ENCODE measurements at regions not wholly inside any gene's neighbourhood (a gene's known extent, or its start where the extent isn't known, plus 50 kb on each side); places are given as distances from the start of the nearest gene placed in this dataset.
"Not testable (repeated sequence)": the region's sequence is repeated elsewhere in the genome, so short reads cannot be mapped to it uniquely, and the experiment has no call there.

DNA sequence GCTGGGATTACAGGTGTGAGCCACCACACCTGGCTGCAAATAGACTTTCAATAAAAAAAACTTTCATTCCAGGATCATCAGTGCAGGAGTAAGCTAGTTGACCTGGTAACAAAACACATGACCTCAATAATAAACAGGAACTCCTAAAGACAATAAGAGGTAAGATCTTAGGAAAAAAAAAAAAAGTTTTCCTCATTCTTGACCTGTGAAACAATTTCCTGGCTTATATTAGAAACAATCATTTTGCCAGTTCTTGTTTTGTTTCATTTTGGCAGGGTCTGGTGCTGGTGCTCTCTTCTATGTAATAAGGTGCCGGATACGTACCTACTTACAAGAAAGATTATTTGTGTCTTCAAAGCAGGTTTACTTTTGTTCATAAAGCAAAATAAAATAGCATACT lies 90.6 kb upstream of the AMN1 start:
- peak; percentile 31 for ATAC-seq

DNA sequence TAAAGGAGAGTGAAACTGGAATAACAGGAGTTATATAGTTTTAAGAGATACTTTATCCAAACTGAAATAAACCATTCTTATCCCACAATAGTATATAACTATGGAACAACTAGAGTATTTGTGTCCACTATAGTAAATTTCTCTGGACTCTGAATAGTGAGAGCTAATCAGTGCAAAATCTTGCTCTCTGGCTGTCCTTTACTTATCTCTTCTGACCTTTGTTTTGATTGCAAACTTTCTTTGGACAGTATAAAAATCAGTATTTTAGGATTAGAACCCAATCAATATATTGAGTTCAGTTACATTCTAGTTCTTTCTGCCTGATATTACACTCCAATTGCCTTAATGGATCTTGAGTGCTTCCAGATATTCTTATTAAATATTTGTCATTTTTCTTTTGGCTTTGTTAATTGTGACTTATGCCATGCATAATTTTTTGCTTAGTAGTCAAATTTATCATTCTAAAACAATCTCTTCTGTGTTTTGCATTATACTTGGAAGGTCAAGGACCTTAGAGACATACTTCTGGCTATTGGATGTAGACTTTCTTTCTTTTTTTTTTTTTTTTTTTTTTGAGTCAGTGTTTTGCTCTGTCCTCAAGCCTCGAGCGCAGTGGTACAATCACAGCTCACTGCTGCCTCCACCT lies 89.9 kb upstream of the AMN1 start:
- ATAC-seq = no peak

DNA sequence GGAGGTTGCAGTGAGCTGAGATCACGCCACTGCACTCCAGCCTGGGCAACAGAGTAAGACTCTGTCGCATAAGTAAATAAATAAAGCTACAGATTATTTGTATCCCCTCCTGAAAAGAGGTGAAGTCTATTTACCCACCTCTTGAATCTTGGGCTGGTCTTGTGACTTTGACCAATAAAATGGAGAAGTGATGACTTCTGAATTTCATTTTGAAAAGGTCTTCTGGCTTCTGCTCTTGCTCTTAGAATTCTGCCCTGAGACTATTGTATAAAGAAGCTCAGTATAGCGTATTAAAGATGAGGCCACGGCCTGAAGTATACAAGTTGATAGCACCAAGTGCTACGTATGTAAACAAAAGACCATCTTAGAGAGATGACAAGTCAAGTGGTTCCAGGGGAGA lies 88.3 kb upstream of the AMN1 start:
- ATAC-seq = no peak

DNA sequence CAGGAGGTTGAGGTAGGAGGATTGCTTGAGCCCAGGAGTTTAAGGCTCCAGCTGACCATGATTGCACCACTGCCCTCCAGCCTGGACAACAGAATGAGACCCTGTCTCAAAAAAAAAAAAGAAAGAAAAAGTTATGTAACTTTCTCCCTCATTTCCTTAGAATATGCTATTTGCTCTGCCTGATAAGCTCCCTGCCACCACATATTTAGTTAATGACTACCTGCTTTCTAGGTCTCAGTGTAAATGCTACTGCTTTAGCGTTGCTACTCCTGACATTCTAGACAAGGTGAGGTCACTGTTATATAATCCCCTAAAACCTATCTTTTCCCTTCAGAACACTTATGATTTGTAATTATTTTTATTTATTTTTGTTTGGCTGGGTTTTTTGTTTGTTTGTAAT lies 86.3 kb upstream of the AMN1 start:
- no peak for ATAC-seq

DNA sequence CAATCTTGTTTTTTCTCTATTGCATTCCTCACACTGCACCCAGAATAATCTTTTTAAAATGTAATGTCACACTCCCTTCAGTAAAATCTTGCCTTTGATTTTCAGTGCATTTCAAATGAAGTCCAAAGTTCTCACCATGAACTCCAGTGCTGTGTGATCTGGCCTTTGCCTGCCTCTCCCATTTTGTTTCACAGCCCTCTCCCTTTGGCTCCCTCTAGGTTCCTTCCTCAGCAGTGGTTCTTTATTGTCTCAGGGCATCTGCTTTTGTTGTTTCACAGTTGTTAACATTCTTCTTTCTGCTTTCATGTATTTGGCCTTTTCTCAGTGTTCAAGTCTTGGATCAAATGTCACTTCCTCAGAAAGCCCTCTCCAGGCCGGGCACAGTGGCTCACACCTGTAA lies 84.5 kb upstream of the AMN1 start:
- no peak for ATAC-seq

DNA sequence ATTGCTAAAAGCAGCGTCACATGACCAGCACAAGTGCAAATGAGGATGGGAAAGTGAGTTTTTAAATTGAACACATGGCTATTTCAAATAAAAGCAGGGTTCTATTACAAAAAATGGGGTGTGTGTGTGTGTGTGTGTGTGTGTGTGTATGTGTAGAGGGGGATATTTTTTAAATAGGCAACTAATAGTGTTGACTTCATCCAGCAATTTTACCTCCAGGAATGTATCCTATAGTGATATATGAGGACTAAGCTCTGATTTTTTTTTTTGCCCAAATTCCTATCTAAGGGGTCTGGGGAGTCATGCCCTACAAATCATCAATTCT lies 78.9 kb upstream of the AMN1 start:
- no peak for ATAC-seq

DNA sequence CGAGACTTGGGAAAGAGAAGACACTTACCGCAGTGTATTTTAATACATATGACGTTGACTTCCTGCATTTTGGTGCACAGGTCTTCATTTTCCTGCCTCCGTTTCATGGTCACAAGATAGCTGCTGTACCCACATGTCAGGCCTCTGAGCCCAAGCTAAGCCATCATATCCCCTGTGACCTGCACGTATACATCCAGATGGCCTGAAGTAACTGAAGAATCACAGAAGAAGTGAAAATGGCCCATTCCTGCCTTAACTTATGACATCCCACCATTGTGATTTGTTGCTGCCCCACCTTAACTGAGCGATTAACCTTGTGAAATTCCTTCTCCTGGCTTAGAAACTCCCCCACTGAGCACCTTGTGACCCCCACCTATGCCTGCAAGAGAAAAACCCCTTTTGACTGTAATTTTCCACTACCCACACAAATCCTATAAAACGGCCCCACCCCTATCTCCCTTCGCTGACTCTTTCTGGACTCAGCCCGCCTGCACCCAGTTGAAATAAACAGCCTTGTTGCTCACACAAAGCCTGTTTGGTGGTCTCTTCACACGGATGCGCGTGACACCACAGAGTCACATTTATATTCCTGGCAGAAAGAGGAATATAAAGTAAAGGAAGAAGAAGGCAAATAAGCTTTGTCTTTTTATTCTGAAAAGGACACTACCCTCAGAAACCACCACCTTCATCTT lies 78.4 kb upstream of the AMN1 start:
- not testable (repeated sequence) for ATAC-seq

DNA sequence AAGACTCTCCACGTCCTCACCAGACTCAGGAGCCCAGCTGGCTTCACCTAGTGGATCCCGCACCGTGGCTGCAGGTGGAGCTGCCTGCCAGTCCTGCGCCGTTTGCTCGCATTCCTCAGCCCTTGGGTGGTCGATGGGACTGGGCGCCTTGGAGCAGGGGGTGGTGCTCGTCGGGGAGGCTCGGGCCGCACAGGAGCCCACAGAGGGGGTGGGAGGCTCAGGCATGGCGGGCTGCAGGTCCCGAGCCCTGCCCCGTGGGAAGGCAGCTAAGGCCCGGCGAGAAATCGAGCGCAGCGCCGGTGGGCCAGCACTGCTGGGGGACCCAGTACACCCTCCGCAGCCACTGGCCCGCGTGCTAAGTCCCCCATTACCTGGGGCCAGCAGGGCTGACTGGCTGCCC lies 76.9 kb upstream of the AMN1 start:
- ATAC-seq = not testable (repeated sequence)

DNA sequence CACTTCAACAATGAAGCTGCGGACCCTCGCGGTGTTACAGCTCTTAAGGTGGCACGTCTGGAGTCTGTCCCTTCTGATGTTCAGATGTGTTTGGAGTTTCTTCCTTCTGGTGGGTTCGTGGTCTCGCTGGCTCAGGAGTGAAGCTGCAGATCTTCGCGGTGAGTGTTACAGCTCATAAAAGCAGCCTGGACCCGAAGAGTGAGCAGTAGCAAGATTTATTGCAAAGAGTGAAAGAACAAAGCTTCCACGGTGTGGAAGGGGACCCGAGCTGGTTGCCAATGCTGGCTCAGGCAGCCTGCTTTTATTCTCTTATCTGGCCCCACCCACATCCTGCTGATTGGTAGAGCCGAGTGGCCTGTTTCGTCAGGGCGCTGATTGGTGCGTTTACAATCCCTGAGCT lies 75.9 kb upstream of the AMN1 start:
- ATAC-seq = not testable (repeated sequence)

DNA sequence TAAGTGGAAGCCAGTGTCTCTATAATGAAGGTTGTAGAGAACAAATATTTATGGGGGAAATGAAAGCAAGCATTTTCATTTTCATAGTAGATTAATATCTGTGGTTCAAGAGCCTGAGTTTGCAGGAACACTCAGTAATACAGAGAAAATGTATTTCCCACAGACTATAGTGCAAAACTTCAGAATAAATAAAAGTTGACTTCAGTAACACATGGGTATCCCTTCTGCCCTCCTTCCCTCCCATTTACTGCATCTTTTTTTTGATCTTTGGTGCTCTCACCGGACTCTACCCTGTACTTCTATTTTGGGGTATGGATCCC lies 75.3 kb upstream of the AMN1 start:
- no peak for ATAC-seq

DNA sequence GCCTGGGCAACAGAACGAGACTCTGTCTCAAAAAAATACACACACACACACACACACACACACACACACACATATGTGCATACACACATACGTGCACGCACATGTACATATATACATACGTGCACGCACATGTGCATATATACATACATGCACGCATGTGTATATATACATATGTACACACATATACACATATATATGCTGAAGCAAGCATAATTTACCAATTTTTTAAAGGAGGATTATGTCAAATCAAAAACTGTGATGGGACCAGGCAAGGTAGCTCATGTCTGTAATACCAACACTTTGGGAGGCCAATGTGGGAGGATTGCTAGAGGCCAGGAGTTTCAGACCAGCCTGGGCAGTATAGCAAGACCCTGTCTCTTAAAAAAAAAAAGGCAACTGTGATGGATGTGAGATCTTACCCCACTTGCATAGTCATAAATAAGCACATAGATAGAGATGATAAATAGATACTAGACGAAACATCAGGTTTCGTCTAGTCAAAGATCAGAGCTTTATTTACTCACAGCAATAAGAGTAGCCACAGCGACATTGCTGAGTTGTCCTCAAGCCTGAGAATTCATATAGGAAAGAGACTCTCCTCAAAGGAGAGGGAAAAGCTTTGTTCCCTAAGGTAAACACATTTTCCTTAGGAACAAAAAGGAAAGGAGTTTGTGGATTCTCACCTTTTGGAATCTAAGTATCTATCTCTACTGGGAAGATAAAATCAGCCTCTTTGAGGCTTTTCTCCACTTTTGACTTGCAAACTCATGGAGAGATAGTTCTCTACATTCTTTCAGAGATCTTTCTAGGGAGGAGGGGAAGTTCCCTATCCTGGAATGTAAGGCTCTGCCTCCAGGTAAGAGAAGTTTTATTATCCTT lies 74.7 kb upstream of the AMN1 start:
- no peak for ATAC-seq

DNA sequence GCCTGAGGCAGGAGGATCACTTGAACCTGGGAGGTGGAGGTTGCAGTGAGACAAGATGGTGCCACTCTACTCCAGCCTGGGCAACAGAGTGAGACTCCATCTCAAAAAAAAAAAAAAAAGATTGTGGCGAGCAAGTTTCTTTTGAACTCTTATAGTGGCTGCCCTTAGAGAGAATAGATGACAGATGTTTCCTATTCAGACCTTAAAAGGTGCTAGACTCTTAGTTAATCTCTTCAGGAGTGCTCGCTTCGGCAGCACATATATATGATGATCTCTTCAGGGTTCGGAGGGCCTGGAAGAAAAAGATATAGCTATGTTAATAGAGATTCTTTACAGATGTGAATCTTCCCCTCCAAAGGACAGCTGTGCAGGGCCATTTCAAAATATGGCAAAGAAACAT lies 73.1 kb upstream of the AMN1 start:
- ATAC-seq = no peak

DNA sequence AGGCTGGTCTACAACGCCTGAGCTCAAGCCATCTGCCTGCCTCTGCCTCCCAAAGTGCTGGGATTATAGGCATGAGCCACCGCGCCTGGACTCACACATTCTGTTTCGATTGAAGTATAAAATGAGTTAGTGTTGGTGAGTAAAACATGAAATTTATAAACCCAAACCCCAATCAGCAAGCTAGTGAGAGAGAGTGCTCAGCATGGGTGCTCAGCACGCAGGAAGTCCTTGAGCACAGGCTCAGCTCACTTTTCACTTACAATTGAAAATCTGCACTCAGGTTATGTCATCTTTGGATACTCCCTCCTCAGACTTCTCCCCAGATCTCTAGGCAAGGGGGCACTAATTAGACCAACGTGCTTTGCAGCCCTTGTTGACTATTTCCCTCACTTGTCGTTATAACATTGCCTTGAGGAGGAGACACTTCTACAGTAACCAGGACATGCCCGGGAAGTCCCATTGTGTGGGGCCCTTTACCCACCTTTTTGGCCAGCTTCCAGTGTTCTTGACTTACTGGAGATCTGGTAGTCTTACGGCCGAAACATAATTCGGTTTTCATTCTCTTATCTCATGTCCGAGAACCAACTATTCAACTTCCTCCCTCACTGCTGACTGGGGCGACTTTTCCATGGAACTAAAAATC lies 68.5 kb upstream of the AMN1 start:
- no peak for ATAC-seq

DNA sequence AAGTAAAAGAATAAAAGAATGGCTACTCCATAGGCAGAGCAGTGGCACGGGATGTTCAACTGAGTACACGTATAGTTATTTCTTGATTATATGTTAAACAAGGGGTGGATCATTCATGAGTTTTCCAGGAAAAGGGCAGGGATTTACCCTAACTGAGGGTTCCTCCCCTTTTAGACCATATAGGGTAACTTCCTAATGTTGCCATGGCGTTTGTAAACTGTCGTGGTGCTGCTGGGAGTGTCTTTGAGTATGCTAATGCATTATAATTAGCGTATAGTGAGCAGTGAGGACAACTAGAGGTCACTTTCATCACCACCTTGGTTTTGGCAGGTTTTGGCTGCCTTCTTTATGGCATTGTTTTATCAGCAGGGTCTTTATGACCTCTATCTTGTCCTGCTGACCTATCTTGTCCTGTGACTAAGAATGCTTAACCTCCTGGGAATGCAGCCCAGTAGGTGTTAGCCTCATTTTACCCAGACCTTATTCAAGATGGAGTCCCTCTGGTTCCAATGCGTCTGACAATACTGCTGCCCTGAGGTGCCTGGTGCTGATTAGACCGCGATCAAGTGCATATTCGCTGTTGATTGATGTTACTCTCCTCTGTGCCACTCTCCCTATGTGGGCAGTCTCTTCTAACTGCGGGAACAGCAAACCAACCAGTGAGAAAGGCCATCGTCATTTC lies 67.6 kb upstream of the AMN1 start:
- no peak for ATAC-seq

DNA sequence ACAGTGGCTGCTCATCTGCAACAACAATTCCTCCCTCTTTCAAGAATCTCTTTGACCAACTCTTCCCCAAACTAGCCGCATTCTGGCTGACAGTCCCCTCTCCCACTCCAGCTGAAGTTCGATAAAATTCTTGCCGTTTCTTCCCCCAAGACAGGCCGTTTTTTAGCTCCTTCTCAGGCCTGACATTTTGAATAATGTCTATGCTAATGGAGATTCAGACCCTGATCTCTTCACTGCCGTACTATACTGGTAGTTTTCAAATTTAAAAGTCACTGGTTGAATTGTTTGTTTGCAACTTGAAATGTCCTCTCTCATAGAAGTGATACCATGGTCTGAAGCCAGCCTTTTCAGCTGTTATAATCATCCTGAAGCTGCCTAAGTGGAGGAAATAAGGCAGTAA lies 65.9 kb upstream of the AMN1 start:
- no peak for ATAC-seq

DNA sequence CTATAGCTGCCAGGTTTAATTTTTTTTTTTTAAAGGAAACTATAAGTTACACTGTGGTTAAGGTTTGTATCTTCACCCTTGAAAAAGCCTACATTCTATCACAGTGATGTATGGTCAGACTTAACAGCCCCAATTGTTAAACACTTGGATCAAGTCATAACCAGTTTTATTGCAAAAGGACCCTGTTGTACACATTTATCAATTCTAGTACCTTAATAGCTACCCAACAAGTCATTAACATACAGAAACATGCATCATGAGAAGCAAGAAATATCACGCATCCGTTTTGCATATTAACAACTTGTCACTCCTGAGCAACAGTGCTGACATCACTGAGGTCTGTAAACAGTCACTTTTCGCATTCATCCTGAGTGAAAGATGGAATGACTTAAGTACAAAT lies 62.4 kb upstream of the AMN1 start:
- not testable (repeated sequence) for ATAC-seq

DNA sequence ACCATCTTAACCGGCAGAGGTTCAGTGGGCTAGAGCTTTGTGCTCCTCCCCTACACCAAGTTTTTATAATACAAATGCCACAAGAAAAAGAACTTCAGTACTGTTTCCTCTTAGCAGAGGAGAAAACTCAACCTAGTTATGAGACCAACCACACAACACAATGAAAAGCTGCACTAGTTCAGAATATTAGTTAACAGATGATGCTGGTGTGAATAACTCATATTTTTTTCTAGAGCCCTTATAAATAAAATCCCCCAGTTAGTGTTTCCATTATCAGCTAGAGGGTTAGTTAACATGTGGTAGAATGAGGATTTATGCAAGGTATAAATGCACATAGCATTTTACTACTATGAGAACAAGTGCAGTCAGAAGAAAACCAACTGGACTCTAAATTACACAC lies 61.9 kb upstream of the AMN1 start:
- ATAC-seq = no peak

DNA sequence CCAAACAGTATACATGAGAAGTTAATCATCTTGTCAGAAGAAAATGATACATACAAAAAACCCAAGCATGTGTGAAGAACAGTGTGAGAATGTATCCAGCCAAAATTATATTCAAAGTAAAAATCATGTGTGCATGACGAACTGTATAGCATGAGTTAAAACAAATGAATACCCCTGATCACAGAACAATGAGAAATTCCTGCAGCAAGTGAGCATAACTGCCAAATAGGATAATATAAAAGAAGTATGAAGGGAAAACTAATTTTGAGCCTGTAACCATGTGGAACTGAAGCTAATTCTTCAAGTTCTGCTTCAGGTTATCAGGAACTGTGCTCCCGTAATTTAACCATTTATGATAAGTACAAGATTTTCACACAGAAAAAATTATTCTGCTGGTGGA lies 56.5 kb upstream of the AMN1 start:
- no peak for ATAC-seq

DNA sequence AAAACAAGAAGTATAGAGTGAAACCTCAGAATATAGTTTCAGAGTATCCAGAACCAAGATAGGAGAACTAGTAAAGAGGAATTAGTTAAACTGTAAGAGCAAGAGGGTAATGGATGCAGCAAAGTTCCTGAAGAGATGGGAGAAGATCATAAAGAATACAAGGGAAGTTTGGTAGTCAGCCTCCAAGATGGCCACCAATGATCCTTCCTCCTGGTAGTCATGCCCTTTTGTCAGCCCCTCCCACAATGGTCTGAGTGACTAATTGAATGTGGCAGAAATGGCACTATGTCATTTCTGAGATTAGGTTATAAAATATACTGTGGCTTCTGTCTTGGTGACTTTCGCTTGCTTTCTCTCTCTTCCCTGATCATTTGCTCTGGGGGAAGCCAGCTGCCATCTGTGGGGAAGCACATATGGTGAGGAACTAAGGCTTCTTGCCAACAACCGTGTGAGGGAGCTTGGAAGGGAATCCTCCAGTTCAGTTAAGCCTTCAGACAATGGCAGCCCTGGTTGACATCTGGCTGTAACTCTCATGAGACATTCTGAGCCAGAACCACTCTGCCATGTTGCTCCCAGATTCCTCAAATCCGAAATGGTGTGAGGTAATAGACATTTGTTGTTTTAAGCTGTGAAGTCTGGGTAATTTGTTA lies 55.3 kb upstream of the AMN1 start:
- ATAC-seq = no peak

DNA sequence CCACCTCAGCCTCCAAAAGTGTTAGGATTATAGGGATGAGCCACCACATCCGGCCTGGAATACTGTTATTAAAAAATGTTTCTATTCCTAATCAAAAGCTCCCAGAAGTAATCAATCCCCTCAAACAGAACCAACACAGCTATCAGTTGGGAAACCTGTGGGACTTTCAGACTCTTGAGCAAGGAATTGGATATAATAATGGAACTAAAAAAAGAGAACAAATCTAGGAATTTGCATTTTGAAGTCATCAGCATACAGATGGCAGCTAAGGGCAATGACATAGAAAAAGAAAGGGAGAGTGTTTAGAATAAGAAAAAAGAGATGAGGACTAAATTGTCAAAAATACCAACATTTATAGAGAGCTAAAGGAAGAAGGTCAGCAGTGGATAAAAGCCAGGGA lies 54.7 kb upstream of the AMN1 start:
- no peak for ATAC-seq

DNA sequence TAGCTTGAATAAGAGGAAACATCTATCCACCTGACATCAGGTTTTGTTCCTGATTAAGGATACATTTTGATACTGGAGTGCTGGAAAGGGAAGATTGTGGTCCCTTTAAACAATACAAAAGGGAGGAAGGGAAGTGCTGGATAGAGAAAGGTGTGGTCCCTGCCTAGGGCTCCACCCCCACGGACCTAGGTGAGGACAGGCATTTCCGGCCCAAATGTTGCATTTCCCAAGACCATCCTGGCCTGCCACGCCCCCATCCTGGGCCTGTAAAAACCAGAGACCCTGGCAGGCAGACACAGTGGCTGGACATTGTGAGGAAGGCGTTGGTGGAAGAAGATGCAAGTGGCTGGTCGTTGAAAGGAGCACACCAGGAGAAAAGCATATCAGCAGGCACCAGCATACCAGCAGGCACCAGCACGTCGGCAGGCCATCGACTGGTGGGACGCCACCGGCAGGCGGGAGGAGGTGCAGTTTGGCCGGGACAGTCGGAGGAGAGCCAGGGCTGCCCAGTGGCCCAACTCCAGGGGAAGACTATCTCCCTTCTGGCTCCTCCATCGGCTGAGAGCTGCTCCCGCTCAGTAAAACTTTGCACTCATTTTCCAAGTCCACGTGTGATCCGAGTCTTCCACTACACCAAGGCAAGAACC lies 53.2 kb upstream of the AMN1 start:
- no peak for ATAC-seq

DNA sequence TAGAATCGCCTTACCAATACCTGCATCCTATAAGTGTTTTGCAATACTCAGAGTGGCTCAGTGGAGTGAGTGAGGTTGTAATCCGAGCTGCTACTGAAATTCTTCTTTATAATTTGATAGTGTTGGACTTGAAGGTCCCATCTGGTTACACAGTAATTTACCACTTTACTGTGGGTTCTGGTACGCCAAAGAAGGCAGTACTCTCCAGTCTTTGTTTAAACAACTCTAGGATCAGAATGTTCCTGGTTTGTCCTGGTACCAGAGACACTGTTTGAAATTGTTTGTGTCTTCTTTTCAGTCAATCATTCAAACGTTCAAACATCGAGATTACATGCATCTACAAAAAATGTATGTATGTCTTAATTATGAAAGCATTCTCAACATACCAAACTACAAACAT lies 51.3 kb upstream of the AMN1 start:
- no peak for ATAC-seq

Data from esophagus mucosa (tissue), 1 donor.